Gastroesophageal sphincter (tissue), 3 donors: ENCODE measurements at regions not wholly inside any gene's neighbourhood (a gene's known extent, or its start where the extent isn't known, plus 50 kb on each side); places are given as distances from the start of the nearest gene placed in this dataset.

ENCODE experiments used
- EP300 ChIP-seq: sonication (generic); formaldehyde crosslinking; IDR thresholded peaks from one replicate; pipeline ENCODE4 v1.6.1; 2017; ENCODE audit warnings: antibody characterized with exemption, mild to moderate bottlenecking
- POLR2A ChIP-seq, 2 donors: fragments of 450-650 bp; IDR thresholded peaks; one replicate each; pipeline ENCODE4 v1.6.1; 2017; ENCODE audit warnings: antibody characterized with exemption in 2 of 2, mild to moderate bottlenecking in 2 of 2, moderate library complexity in 1 of 2
- POLR2AphosphoS5 ChIP-seq: sonication (generic); formaldehyde crosslinking; IDR thresholded peaks from one replicate; pipeline ENCODE4 v1.6.1; 2017; ENCODE audit warnings: antibody characterized with exemption
- TF ChIP-seq, protein P1 (sequence below), 4 experiments: fragments of 200-600 bp in 2 of 4; fragments of 450-650 bp in 2 of 4; sonication (generic) in 1 of 4; IDR thresholded peaks; one replicate each; pipeline ENCODE4 v1.5.1; 2017 to 2019; ENCODE audit warnings: antibody characterized with exemption in 4 of 4, mild to moderate bottlenecking in 2 of 4, moderate library complexity in 2 of 4

DNA sequence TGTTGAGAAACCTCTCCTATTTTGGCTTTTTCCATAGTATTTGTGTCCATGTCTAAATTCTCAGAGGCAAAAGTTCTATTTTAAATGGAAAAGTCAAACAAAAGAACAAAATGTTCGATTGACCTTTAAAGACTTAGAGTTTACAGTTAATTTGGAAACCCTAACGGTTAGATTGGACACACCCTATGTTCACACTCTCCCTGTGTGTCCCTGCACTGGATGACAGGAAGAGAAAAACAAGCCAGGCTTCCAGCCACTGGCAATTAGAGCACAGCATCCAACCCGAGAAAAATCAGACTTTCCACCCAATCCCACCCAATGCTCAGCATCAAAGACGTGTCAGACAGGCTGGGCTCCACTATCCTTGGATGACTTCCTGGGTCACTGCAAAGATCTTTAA is 241.3 kb downstream of the TBXT start:
- TF ChIP-seq, protein P1, sequence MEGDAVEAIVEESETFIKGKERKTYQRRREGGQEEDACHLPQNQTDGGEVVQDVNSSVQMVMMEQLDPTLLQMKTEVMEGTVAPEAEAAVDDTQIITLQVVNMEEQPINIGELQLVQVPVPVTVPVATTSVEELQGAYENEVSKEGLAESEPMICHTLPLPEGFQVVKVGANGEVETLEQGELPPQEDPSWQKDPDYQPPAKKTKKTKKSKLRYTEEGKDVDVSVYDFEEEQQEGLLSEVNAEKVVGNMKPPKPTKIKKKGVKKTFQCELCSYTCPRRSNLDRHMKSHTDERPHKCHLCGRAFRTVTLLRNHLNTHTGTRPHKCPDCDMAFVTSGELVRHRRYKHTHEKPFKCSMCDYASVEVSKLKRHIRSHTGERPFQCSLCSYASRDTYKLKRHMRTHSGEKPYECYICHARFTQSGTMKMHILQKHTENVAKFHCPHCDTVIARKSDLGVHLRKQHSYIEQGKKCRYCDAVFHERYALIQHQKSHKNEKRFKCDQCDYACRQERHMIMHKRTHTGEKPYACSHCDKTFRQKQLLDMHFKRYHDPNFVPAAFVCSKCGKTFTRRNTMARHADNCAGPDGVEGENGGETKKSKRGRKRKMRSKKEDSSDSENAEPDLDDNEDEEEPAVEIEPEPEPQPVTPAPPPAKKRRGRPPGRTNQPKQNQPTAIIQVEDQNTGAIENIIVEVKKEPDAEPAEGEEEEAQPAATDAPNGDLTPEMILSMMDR (IDR thresholded peaks at IDR 0.05) = no peak
- TF ChIP-seq POLR2A (IDR thresholded peaks at IDR 0.05) (no peak), EP300 (no peak), POLR2AphosphoS5 (no peak)
